OCI-LY3 (cell line): ENCODE measurements at regions not wholly inside any gene's neighbourhood (a gene's known extent, or its start where the extent isn't known, plus 50 kb on each side); places are given as distances from the start of the nearest gene placed in this dataset.

ENCODE experiments used
- CTCF ChIP-seq: fragments of 200-600, 300-600 bp; sonication (generic); IDR thresholded peaks from 2 replicates; pipeline ENCODE4 v1.5.1; 2014; ENCODE audit warnings: antibody characterized with exemption, low read length, low read depth
- EZH2phosphoT487 ChIP-seq: fragments of 200-600 bp; shearing (Covaris generic); IDR thresholded peaks from 2 replicates; pipeline ENCODE4 v1.6.1; 2018; ENCODE audit warnings: antibody characterized with exemption, mixed run types, low read depth

- TF ChIP-seq CTCF (no peak), EZH2phosphoT487 (no peak)
Measured at GRCh38 chr1:13956393-13956792, 256.4 kb downstream of the PRDM2 start.
